HepG2 (cell line): ENCODE measurements at regions not wholly inside any gene's neighbourhood (a gene's known extent, or its start where the extent isn't known, plus 50 kb on each side); places are given as distances from the start of the nearest gene placed in this dataset.

ENCODE experiments used
- ATAC-seq: fragments of 200-7000 bp; cut with Tn5 transposase; 3 replicates; pipeline ENCODE4 v1.9.1; 2020; ENCODE audit warnings: mild to moderate bottlenecking, moderate library complexity
- BruUV-seq: library from RNA; stranded (reverse); fragments of 400-500 nt; replicated peaks from 2 replicates; lab custom pipeline; 2021; lab: Mats Ljungman, UMichigan
- CTCF ChIA-PET: fragments of 300-600 bp; formaldehyde crosslinking; extraction: SDS; loops from one replicate; lab custom pipeline; 2021; ENCODE audit warnings: low total read pairs, inconsistent platforms, low intra/inter-chr PET ratio; lab: Yijun Ruan, JAX
- POLR2A ChIA-PET: fragments of 350-600 bp; sonication (Branson Sonifier 250); formaldehyde crosslinking; loops from one replicate; lab custom pipeline; 2020; ENCODE audit warnings: antibody characterized with exemption, inconsistent platforms; lab: Yijun Ruan, JAX
- DNase-seq: peaks from one replicate; pipeline ENCODE4 v3.0.0-alpha.2; 2015; ENCODE audit warnings: low spot score
- FAIRE-seq: peaks from 3 replicates; lab custom pipeline; 2011; peaks lifted over from hg19 to GRCh38; lab: Jason Lieb, UNC
- H2AFZ ChIP-seq: one replicate; pipeline ENCODE4 v1.6.1; 2011; ENCODE audit warnings: low read length, inconsistent platforms
- H3K27ac ChIP-seq: fragments of 300-600 bp; 3 replicates; pipeline ENCODE4 v1.8.0; 2011; ENCODE audit warnings: mixed run types, mild to moderate bottlenecking, mixed read lengths, low read length, inconsistent platforms; ENCODE audit not compliant: insufficient read depth; ENCODE audit errors: extremely low read length
- H3K27me3 ChIP-seq, 2 experiments: fragments of 200-600 bp in 1 of 2; 2 replicates in 1 of 2; 3 replicates in 1 of 2; pipeline versions ENCODE4 v1.6.0 to v1.8.0; 2011; ENCODE audit warnings: low read length in 2 of 2, mild to moderate bottlenecking in 2 of 2, moderate library complexity in 2 of 2, inconsistent platforms in 1 of 2; ENCODE audit not compliant: insufficient read depth in 2 of 2, control insufficient read depth in 1 of 2
- H3K36me3 ChIP-seq, 2 experiments: fragments of 200-600 bp in 1 of 2; replicated peaks in 1 of 2; 2 replicates in 1 of 2; 3 replicates in 1 of 2; pipeline versions ENCODE4 v1.5.1 to v1.8.0; 2011; ENCODE audit warnings: low read length in 2 of 2, inconsistent platforms in 1 of 2; ENCODE audit not compliant: insufficient read depth in 2 of 2, control insufficient read depth in 1 of 2
- H3K4me1 ChIP-seq: 2 replicates; pipeline ENCODE4 v1.5.1; 2012; ENCODE audit warnings: low read length, inconsistent platforms; ENCODE audit not compliant: insufficient read depth
- H3K4me2 ChIP-seq: 2 replicates; pipeline ENCODE4 v1.6.0; 2011; ENCODE audit warnings: low read depth, low read length, inconsistent platforms
- H3K4me3 ChIP-seq, 3 experiments: fragments of 200-600 bp in 1 of 3; sonication (generic), shearing (Covaris generic) in 1 of 3; replicated peaks in 1 of 3; 2 replicates each; pipeline ENCODE4 v1.5.1; 2011 to 2016; ENCODE audit warnings: low read length in 3 of 3, inconsistent platforms in 2 of 3, low read depth in 2 of 3, mild to moderate bottlenecking in 2 of 3, control low read depth in 1 of 3, mixed read lengths in 1 of 3; ENCODE audit not compliant: insufficient read depth in 1 of 3
- H3K79me2 ChIP-seq: one replicate; pipeline ENCODE4 v1.6.1; 2011; ENCODE audit warnings: low read length, inconsistent platforms; ENCODE audit not compliant: insufficient read depth
- H3K9ac ChIP-seq: 2 replicates; pipeline ENCODE4 v1.6.0; 2011; ENCODE audit warnings: mild to moderate bottlenecking, low read depth, low read length, inconsistent platforms; ENCODE audit not compliant: insufficient read depth
- H3K9me3 ChIP-seq: 2 replicates; pipeline ENCODE4 v1.5.1; 2012; ENCODE audit warnings: mild to moderate bottlenecking, low read length
- H4K20me1 ChIP-seq: 2 replicates; pipeline ENCODE4 v1.6.0; 2011; ENCODE audit warnings: inconsistent platforms, mild to moderate bottlenecking, low read length, moderate library complexity; ENCODE audit not compliant: insufficient read depth
- HOXA7 ChIP-seq: sonication (generic); formaldehyde crosslinking; IDR thresholded peaks from 2 replicates; pipeline ENCODE4 v1.8.1; 2022; ENCODE audit warnings: mild to moderate bottlenecking, missing genetic modification reagents, moderate library complexity
- IRX3 ChIP-seq: sonication (generic); formaldehyde crosslinking; IDR thresholded peaks from 2 replicates; pipeline ENCODE4 v1.8.1; 2023; ENCODE audit warnings: mild to moderate bottlenecking, low read depth, missing genetic modification reagents, borderline replicate concordance
- KDM6A ChIP-seq: IDR thresholded peaks from 2 replicates; pipeline ENCODE4 v1.6.1; 2016; ENCODE audit warnings: low read depth
- POLR2G ChIP-seq: fragments of 200-400 bp; formaldehyde crosslinking; IDR thresholded peaks from 2 replicates; pipeline ENCODE4 v1.6.1; 2018; ENCODE audit warnings: mild to moderate bottlenecking, low read depth, low read length, moderate library complexity
- RFX3 ChIP-seq: IDR thresholded peaks from 2 replicates; pipeline ENCODE4 v1.6.1; 2016; ENCODE audit warnings: missing biosample characterization, missing genetic modification reagents
- SOX6 ChIP-seq, 2 experiments: fragments of 450-650 bp in 1 of 2; sonication (generic) in 1 of 2; formaldehyde crosslinking in 1 of 2; IDR thresholded peaks; 2 replicates each; pipeline versions ENCODE4 v1.4.0 to v1.6.1; 2017 to 2020; ENCODE audit warnings: antibody characterized with exemption in 1 of 2, mild to moderate bottlenecking in 1 of 2, missing genetic modification reagents in 1 of 2
- SRSF4 ChIP-seq: fragments of 200-400 bp; formaldehyde crosslinking; IDR thresholded peaks from one replicate; pipeline ENCODE4 v1.6.1; 2018; ENCODE audit warnings: mild to moderate bottlenecking, low read depth, low read length, moderate library complexity; ENCODE audit not compliant: poor library complexity, severe bottlenecking
- TAF15 ChIP-seq: fragments of 200-400 bp; formaldehyde crosslinking; IDR thresholded peaks from one replicate; pipeline ENCODE4 v1.6.1; 2018; ENCODE audit warnings: mild to moderate bottlenecking, low read depth, low read length; ENCODE audit not compliant: poor library complexity, severe bottlenecking
- U2AF2 ChIP-seq: fragments of 200-400 bp; formaldehyde crosslinking; IDR thresholded peaks from 2 replicates; pipeline ENCODE4 v1.6.1; 2017; ENCODE audit warnings: low read depth, mild to moderate bottlenecking, low read length
- ZFP90 ChIP-seq: sonication (generic); formaldehyde crosslinking; IDR thresholded peaks from 2 replicates; pipeline ENCODE4 v1.8.0; 2022; ENCODE audit warnings: missing genetic modification reagents, mild to moderate bottlenecking, inconsistent platforms, borderline replicate concordance
- ZNF24 ChIP-seq: fragments of 450-650 bp; IDR thresholded peaks from 2 replicates; pipeline ENCODE4 v1.6.1; 2017; ENCODE audit warnings: antibody characterized with exemption, mild to moderate bottlenecking
- ZNF496 ChIP-seq: sonication (generic); formaldehyde crosslinking; IDR thresholded peaks from 2 replicates; pipeline ENCODE4 v1.8.1; 2023; ENCODE audit warnings: mild to moderate bottlenecking, moderate library complexity, missing genetic modification reagents; ENCODE audit not compliant: insufficient replicate concordance
- ZNF543 ChIP-seq: sonication (generic); formaldehyde crosslinking; IDR thresholded peaks from 2 replicates; pipeline ENCODE4 v1.4.0; 2020; ENCODE audit warnings: mild to moderate bottlenecking, missing genetic modification reagents
- ZNF549 ChIP-seq: sonication (generic); formaldehyde crosslinking; IDR thresholded peaks from 2 replicates; pipeline ENCODE4 v1.5.0; 2020; ENCODE audit warnings: missing genetic modification reagents
- ZNF766 ChIP-seq: sonication (generic); formaldehyde crosslinking; IDR thresholded peaks from 2 replicates; pipeline ENCODE4 v1.5.0; 2020; ENCODE audit warnings: missing genetic modification reagents, borderline replicate concordance
- ZSCAN31 ChIP-seq: sonication (generic); formaldehyde crosslinking; IDR thresholded peaks from 2 replicates; pipeline ENCODE4 v1.5.0; 2020; ENCODE audit warnings: low read depth, mild to moderate bottlenecking, missing genetic modification reagents
- ZSCAN9 ChIP-seq: IDR thresholded peaks from 2 replicates; pipeline ENCODE4 v1.6.1; 2016; ENCODE audit warnings: borderline replicate concordance
- WGBS: methylation state at CpG from one replicate; pipeline ENCODE4 v1.1.6; 2017; ENCODE audit warnings: low lambda C conversion rate; 5-methylcytosine and 5-hydroxymethylcytosine counted together
- in situ Hi-C: cut with HindIII; loops from 2 replicates; pipeline ENCODE4 v1.10.0; 2017; ENCODE audit warnings: low pct_unique_long_range_greater_than_20kb; ENCODE audit not compliant: extremely low pct_ligation_motif_present
- intact Hi-C: fragments of 100-400 bp; cut with micrococcal nuclease; formaldehyde crosslinking; loops from one replicate; pipeline ENCODE4 v1.10.0; 2022; ENCODE audit not compliant: unreplicated experiment
- TF ChIP-seq, protein P1 (sequence below): IDR thresholded peaks from 2 replicates; pipeline ENCODE4 v1.6.1; 2016; ENCODE audit warnings: missing biosample characterization, missing genetic modification reagents, low read depth
- TF ChIP-seq, protein P2 (sequence below): sonication (generic); formaldehyde crosslinking; IDR thresholded peaks from 2 replicates; pipeline ENCODE4 v1.5.1; 2020; ENCODE audit warnings: mild to moderate bottlenecking, missing genetic modification reagents

DNA sequence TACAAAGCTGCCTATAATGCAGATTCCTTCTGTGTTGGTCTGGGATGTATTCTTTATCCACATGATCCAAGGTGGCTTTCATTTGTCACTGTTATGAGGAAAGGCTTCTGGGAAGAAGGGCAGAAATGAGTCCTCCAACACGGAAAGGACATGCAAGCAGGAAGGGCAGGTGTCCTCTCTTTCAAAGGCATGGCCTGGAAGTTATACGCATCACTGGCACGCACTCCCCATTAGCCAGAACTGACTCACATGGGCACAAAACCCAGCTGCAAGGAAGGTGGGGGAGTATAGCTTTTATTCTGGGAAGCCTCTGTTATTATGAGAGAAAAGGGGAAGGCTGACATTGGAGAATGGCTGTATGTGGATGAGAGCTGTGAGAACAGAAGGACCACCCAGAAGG, 141.3 kb upstream of the ZNF618 start:
- intact Hi-C loops, result no loop called here
- Histone ChIP-seq H3K36me3 (no peaks in the 10 kb centered on the region), H3K9me3 (no peaks in the 10 kb centered on the region), H3K79me2 (no peaks in the 10 kb centered on the region), H2AFZ (no peak overlapping the region), H4K20me1 (no peaks in the 10 kb centered on the region), H3K27me3 (peaks cover 0 to 9% of the 10 kb centered on the region in 2 experiments; a peak in 1 of 5 replicates), H3K9ac (no peak overlapping the region), H3K4me2 (no peak overlapping the region), H3K27ac (no peak overlapping the region), H3K4me3 (no peak overlapping the region), H3K4me1 (no peaks in the 10 kb centered on the region)
- ATAC-seq, result no peak
- FAIRE-seq, result no peak
- WGBS, result 36% methylated on average over 3 of the region's 3 CpGs
- ChIA-PET POLR2A (no interaction called here), CTCF (no interaction called here)
- no peak for DNase-seq
- TF ChIP-seq ZNF496 (CRISPR knock-in tag) (no peak), POLR2G (no peak), TAF15 (no peak), ZNF24 (no peak), KDM6A (CRISPR knock-in tag) (no peak), RFX3 (CRISPR knock-in tag) (no peak), SRSF4 (no peak), U2AF2 (no peak), ZNF549 (CRISPR knock-in tag) (no peak), ZNF543 (CRISPR knock-in tag) (no peak), ZSCAN9 (CRISPR knock-in tag) (no peak), ZNF766 (CRISPR knock-in tag) (no peak), ZSCAN31 (CRISPR knock-in tag) (no peak), HOXA7 (CRISPR knock-in tag) (no peak), SOX6 (IDR thresholded peaks at IDR 0.05) (no peak), SOX6 (CRISPR knock-in tag; IDR thresholded peaks at IDR 0.05) (no peak), ZFP90 (CRISPR knock-in tag) (no peak), IRX3 (CRISPR knock-in tag) (no peak)
- TF ChIP-seq, protein P1, sequence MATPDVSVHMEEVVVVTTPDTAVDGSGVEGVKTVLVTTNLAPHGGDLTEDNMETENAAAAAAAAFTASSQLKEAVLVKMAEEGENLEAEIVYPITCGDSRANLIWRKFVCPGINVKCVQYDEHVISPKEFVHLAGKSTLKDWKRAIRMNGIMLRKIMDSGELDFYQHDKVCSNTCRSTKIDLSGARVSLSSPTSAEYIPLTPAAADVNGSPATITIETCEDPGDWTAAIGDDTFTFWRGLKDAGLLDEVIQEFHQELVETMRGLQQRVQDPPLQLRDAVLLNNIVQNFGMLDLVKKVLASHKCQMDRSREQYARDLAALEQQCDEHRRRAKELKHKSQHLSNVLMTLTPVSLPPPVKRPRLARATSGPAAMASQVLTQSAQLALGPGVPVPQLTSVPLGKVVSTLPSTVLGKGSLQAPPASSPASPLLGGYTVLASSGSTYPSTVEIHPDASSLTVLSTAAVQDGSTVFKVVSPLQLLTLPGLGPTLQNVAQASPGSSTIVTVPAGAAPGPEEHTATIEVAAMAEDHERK (CRISPR knock-in tag), result no peak
- TF ChIP-seq, protein P2, sequence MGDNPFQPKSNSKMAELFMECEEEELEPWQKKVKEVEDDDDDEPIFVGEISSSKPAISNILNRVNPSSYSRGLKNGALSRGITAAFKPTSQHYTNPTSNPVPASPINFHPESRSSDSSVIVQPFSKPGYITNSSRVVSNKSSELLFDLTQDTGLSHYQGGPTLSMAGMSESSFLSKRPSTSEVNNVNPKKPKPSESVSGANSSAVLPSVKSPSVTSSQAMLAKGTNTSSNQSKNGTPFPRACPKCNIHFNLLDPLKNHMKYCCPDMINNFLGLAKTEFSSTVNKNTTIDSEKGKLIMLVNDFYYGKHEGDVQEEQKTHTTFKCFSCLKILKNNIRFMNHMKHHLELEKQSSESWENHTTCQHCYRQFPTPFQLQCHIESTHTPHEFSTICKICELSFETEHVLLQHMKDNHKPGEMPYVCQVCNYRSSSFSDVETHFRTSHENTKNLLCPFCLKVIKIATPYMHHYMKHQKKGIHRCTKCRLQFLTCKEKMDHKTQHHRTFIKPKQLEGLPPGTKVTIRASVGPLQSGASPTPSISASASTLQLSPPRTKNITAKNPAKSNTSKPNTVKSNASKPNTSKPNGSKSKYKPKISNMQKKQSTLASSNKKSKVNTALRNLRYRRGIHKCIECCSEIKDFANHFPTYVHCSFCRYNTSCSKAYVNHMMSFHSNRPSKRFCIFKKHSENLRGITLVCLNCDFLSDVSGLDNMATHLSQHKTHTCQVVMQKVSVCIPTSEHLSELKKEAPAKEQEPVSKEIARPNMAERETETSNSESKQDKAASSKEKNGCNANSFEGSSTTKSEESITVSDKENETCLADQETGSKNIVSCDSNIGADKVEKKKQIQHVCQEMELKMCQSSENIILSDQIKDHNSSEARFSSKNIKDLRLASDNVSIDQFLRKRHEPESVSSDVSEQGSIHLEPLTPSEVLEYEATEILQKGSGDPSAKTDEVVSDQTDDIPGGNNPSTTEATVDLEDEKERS (CRISPR knock-in tag), result no peak
- BruUV-seq, result no TSS peak
- in situ Hi-C loops, result loop anchor here (25.0 kb wide), 1 partner anchor 302 kb away; no protein-coding TSS in a partner anchor
